SK-N-MC (cell line): ENCODE measurements at regions not wholly inside any gene's neighbourhood (a gene's known extent, or its start where the extent isn't known, plus 50 kb on each side); places are given as distances from the start of the nearest gene placed in this dataset.

ENCODE experiments used
- EZH2 ChIP-seq: fragments of 200-600 bp; sonication (generic); IDR thresholded peaks from one replicate; pipeline ENCODE4 v1.6.1; 2017; ENCODE audit warnings: antibody characterized with exemption
- POLR2AphosphoS5 ChIP-seq: IDR thresholded peaks from 2 replicates; pipeline ENCODE4 v1.6.1; 2012; ENCODE audit warnings: mild to moderate bottlenecking, low read depth, low read length, borderline replicate concordance

DNA sequence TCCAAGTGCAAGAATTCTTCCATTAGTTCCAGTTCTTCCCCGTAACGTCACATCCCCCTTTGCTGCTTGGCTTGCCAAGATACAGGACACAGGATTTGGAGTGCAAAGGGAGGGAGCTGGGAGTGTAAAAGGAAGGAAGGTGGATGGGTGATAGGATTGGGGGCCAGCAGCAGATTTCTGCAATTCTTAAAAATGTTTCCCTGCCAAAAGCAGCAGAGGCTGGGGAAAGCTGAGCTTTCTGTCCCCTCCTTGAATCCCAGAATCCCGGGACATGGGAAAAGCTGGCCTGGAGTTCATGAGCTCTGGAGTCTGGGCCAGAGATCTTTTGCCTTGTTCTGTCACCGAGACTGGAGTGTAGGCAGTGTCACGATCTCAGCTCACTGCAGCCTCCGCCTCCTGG lies 60.0 kb upstream of the EPB41L1 start:
- TF ChIP-seq EZH2 (no peak), POLR2AphosphoS5 (no peak)
